SK-MEL-5 (cell line): ENCODE measurements at regions not wholly inside any gene's neighbourhood (a gene's known extent, or its start where the extent isn't known, plus 50 kb on each side); places are given as distances from the start of the nearest gene placed in this dataset.

Experiments used
- DNase-seq: peaks from one replicate; pipeline ENCODE4 v3.0.0-alpha.2; 2016; ENCODE audit warnings: low read depth, low spot score
- in situ Hi-C: cut with HindIII; loops from 2 replicates; pipeline ENCODE4 v1.10.0; 2016; ENCODE audit warnings: low sequenced_read_pairs, high pct_unique_total_duplicates, low pct_unique_long_range_greater_than_20kb

DNA sequence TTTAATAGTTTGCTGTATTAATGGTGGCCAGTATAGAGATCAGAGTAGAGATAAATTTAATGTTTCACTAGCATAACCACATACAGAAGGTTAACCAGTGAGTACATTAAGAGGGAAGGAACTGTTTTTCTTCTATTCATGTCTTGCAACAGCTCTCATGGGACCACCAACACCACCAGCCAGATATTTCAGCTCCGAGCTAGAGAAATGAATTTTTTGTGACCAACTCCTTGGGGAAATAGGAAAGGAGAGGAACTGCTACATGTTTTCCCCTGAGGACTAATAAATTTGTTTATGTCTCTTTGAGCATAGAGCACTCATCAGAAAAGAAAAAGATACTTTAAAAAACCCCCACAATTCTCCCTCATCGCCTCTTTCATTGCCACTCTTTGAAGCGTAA lies 247.5 kb downstream of the MBNL1 start:
- in situ Hi-C loops = no loop called here
- no peak for DNase-seq

DNA sequence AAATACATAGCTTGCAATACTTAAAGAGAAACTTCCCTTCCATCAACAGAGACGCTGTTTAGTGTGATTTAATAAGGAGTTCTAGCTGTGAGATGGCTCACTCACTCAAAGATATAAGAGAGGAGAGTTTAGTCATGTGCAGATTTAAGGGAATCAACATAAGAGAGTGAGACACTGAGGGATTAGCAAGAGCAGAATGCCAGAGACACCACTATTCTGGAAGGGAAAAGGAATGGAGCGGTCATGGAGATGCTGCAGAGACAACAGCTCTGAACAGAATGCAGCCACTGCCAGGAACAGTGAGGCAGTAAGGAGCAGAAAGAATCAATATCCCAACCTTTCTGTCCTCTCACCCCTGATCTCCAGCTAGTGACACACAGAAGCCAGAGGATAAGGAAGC lies 248.8 kb downstream of the MBNL1 start:
- DNase-seq = no peak
- in situ Hi-C loops = no loop called here

DNA sequence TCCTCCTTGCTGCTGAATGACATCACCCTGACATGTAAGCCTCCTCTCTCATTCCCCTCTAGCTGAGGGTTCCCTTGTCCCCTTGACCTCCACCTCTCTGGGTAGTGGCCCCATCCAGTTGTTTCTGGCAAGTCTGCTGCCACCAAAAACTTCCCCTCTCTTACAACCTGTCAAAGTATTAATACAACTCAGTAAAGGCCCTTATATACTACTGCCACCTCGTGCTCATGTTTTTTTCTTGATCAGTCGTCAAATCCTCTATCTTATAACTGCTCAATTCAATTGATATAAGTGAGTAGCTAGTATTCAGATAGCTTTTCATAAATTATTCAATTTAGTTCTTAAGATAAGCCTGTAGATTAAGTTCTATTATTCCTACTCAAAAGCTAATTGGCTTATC lies 249.6 kb downstream of the MBNL1 start:
- no peak for DNase-seq
- in situ Hi-C loops = no loop called here

DNA sequence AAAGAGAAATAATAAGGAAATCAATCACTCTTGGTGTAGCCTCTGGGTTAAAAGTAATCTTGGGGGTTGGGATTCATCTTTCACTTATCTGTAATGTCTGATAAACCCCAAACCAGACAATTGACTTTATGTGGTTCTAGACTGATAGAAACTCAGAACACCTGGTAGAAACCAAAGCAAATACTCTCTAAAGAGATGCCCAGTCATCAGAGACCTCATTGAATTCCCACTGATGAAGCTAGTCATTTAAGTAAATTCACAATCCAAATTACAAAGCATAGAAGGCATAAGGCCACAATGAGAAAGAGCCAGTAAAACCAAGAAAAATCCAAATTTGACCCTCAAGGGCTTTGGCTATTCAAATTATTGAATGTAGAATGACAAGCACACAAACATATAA lies 250.6 kb downstream of the MBNL1 start:
- in situ Hi-C loops = no loop called here
- DNase-seq = no peak

DNA sequence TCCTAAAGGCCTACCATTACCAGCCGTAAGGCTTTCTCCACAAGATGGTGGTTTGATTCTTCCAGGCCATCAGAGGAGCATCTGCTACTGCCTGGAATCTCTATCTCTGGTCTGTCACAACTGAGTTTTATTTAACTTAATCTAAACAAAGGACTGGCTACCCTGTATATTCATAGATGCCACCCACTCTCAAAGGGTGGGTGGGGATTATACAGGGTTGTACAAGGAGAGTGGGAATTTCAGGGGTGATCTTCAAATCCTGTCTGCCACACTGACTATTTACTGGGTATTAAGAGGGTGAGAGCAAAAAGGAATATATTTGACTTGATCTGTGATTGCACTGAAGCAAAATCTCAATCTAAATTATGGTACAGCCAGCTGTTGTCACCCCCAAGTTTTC lies 253.3 kb downstream of the MBNL1 start:
- in situ Hi-C loops = no loop called here
- no peak for DNase-seq

DNA sequence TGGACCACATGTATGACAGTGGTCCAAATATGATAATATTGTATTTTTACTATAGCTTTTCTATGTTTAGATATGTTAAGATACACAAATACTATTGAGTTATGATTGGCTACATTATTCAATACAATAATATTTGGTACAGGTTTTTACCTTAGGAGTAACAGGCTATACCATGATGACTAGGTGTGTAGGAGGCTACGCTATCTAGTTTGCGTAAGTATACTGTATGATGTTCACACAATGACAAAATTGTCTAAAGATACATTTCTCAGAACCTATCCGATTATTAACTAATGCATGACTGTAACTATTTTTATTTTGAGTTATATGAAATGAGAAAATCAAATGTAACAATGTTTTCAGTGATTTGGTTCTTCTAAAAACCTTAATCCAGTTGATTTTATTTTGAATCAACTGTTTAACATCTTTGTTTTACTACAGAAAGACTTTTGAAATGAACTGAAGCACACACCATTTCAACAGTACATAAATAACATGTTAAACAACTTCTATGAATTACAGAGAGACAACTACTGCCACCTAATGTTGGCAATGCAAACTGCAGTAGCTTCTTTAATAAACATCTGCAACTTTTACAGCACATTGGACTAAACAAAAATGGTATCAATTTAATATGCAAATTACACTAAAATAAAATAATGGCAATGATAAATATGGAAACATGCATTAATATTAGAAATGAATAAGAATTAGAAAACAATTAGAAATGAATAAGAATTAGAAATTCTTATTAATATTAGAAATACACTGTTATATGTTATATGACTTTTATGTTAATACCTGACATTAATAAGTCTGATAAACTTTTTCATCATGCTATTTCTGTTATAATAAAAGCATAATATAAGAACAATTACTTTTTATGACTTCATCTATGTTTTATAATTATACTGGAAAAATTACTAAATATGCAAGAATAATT lies 255.7 kb downstream of the MBNL1 start:
- DNase-seq = peak; percentile 69
- in situ Hi-C loops = no loop called here

DNA sequence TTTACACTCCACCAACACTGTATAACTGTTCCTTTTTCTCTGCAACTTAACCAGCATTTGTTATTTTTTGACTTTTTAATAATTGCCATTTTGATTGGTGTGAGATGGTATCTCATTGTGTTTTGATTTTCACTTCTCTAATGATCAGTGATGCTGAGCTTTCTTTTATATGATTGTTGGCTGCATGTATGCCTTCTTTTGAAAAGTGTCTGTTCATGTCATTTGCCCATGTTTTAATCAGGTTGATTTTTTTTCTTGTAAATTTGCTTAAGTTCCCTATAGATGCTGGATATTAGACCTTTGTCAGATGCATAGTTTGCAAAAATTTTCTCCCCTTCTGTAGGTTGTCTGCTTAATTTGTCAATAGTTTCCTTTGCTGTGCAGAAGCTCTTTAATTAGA lies 263.0 kb downstream of the MBNL1 start:
- in situ Hi-C loops = no loop called here
- no peak for DNase-seq

DNA sequence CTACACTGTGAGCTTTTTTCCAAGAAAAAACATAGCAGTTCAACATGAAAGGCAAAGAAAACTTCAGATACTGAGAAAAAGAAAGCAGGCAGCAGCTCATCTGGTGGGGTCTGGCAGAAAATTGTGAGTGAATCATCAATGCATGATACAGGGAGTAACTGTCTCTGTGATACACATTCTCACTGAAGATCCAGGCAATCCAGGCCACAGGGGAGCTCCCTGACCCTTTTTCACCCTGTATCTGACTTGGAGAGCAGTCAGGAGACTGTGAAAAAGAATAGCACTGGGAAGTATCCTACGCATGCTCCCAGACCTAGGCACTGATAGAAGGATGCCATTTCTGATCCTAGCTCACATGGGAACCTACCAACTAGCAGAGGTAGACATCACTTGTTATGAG lies 269.8 kb downstream of the MBNL1 start:
- in situ Hi-C loops = no loop called here
- no peak for DNase-seq

DNA sequence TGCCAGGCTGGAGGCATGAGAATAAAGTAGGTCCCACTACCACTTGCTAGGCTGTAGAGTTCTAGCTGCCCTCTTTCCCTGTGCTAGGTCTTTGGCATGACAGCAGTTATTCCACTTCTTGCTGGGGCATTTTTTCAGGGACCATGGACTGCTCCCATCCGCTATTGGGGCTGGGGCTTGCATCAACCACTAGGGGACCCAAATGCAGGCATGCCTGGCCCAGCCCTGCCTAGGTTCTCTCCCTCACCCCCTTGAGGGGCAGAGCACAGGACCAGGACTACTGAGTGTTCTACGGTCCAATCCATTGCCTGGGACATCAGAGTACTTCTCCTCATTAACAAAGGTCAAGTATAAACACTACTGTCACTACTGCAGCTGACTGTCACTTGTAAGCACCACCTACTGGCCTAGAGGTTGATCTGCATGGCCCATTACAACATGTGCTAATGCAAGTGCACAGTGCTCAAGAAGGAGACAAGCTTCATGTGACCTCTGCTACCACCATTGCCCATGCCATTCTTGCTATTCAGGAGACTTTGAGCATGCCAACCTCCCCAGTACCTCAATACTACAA lies 270.5 kb downstream of the MBNL1 start:
- in situ Hi-C loops = no loop called here
- DNase-seq = peak; percentile 42

DNA sequence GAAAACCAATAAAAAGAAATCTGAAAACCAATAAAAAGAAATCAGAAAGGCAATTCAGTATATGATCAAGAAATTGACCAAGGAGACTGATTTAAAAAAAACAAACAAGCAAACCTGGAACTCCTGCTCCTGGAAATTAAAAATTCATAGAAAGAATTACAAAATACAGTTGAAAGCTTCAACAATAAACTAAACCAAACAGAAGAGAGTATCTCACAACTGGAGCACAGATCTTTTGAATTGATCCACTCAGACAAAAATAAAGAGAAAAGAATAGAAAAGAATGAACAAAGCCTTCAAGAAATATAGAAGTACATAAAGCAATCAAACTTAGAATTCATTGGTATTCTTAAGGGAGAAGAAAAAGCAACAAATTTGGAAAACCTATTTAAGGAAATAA lies 271.4 kb downstream of the MBNL1 start:
- in situ Hi-C loops = no loop called here
- DNase-seq = no peak

DNA sequence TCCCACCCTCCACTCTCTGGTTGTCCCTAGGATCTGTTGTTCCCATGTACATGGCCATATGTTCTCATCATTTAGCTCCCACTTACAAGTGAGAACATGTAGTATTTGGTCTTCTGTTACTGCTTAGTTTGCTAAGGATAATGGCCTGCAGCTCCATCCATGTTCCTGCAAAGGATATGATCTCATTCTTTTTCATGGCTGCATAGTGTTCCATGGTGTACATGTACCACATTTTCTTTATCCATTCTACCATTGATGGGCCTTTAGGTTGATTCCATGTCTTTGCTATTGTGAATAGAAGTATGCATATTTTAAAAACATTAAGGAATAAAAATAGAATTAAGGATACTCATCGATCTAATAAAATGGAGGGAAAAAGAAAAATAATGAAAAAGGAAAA lies 278.4 kb downstream of the MBNL1 start:
- no peak for DNase-seq
- in situ Hi-C loops = no loop called here

DNA sequence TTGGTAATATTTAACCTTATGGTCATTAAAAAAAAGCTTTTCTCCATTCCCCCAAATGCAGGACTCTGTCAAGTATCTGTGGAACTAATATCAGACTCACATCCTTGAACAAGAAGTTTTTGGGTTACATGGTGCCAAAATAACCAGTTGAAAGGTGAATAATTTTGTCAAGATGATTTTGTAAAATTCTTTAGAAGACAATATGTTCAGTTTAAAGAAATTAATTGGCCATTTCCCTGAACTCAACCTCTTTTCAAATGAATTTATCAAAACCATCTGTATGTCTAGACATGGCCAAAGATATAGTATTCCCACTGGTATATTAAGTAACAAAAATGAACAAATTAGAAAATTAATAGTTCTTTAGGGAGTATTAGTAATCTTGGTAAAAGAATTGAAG lies 280.5 kb downstream of the MBNL1 start:
- in situ Hi-C loops = no loop called here
- no peak for DNase-seq

DNA sequence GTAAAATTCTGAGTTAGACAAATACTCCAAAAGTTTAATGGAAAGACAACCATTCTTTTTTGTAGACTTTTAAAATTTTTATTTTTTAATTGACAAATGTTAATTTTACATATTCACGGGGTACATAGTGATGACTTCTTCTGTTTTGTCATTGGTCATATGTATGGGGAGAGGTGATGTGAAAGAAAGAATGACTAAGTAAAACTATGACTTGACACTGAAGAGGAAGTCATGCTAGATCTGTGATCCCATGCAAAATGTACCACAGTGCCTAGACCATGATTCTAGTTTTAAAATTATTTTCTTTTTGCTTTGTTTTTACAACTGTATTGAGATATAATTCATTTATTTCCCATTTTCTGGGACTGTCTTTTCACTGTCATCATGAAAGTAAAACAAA lies 281.6 kb downstream of the MBNL1 start:
- no peak for DNase-seq
- in situ Hi-C loops = no loop called here

DNA sequence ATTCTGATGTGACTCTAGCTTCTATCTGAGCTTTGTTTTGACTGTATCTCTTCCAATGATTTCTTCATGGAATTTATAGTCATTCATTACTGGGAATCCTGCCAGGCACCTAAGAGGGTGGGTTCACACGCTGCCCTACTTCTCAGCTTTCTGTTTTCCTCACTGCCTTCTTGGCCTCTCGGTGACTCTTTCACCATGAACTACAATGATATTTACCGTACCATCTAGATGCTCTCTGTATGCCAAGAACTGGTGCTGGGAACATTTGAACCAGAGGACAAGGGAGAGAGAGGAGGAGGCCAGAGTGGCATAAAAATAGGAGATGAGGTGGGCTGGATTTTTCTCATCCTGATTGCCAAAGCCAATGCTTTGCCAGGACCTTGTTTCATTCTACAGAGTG lies 280.0 kb upstream of the P2RY1 start:
- DNase-seq = no peak
- in situ Hi-C loops = no loop called here

DNA sequence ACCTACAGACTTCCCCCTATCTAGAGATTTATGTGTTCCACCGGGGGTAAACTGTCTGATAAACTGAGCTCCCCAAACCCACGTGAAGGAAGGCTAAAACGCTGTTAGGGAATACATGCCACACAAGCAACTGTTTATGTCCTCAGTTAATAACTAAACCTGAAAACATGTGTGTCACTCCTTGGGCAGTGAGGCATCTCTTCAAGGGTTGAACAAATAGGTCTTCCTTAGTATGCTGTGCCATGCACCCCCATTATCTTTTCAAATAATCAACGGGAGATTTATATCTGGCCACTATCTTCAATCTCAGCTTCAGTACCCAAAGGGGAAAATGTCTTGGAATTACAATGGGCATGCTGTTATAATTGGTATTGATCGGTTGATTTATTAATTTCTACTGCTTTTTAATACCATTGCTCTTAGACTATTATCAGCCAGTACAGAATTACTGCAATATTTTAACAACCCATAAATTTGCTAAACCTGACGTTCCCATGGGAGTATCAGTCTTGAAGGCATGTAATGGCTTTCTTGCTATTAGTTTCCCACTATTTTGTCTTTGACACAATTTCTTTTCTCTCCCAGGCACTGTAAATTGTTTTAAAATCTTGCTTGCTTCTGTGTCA lies 279.2 kb upstream of the P2RY1 start:
- no peak for DNase-seq
- in situ Hi-C loops = no loop called here

DNA sequence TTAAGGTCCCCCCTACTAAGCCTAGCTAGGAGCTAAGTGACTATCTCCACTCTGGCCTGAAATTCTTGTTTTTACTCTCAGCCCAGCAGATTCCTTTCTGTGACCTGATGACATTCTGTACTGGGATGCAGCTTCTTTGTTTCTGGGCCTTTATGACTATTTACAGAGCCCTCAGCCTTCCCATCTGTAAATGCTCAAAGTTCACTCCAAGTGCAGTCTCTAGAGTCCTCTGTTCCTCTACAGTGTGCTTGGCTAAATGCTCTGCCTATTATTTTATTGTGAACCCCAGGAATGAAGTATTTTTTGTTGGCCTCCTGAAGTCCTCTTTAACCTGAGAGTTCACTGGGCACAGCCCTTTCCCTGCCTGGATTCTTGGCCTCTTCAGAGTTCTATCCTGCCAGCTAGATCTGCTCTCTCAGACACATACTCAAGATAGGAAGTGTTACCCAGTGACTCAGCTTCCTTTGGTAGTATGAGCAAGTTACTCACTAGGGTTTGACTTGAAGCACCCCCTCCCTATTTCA lies 278.1 kb upstream of the P2RY1 start:
- in situ Hi-C loops = no loop called here
- no peak for DNase-seq

DNA sequence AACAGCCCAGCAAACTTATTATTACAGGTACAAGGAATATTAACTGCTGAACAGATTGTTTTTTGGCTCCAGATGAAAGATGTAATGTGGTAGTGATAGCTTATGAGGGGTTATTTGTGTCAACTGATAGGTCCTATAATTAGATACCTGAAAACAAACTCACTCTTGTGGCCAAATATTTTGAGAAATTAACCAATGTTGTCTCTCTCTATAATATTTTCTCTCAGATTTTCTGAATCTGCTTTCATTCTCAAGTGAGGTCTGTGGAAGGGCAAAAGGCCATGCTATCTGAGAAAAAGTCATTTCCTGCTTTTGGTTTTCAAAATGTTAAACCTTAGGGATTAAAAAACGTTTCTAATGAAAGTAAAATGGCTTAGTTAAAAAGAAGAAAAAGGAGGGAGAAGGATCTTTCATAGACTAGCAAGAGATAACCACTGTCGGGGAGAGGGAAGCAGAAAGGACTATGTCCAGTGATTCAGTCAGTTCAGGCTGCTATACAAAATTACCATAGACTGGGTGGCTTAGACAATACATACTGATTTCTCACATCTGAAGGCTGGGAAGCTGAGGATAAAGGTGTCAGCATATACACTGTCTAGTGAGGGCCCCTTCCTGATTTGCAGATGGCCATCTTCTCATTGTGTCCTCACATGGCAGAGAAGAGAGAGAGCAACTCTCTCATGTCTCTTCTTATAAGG lies 277.5 kb upstream of the P2RY1 start:
- in situ Hi-C loops = no loop called here
- DNase-seq = no peak

DNA sequence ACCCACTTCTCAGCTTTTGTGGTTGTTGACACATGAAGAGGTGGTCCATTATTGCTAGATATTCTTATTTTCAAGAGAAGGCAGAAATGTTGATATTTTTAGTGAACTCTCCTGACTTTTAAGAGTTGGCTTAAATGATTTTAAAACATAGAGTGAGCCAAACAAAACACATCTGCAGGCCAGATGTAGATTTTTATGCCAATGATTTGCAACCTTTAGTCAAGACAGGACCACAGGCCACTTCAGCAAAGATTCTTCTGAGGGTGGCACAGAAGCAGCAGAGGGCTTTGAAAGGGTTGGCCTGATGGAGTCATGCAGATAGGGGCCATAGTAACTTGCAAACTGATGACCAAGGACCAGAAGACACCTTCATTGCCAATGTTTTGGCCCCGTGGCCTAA lies 276.5 kb upstream of the P2RY1 start:
- in situ Hi-C loops = no loop called here
- no peak for DNase-seq
